Ishikawa (cell line): ENCODE measurements at regions not wholly inside any gene's neighbourhood (a gene's known extent, or its start where the extent isn't known, plus 50 kb on each side); places are given as distances from the start of the nearest gene placed in this dataset.

Source experiments
- CEBPB ChIP-seq: IDR thresholded peaks from 2 replicates; pipeline ENCODE4 v1.6.1; 2012
- CREB1 ChIP-seq: IDR thresholded peaks from 2 replicates; pipeline ENCODE4 v1.6.1; 2012; ENCODE audit warnings: low read depth
- EGR1 ChIP-seq: IDR thresholded peaks from 2 replicates; pipeline ENCODE4 v1.6.1; 2012
- EP300 ChIP-seq: IDR thresholded peaks from 2 replicates; pipeline ENCODE4 v1.6.1; 2012; ENCODE audit warnings: borderline replicate concordance
- FOXM1 ChIP-seq: IDR thresholded peaks from 2 replicates; pipeline ENCODE4 v1.6.1; 2012; ENCODE audit warnings: low read depth, borderline replicate concordance
- MAX ChIP-seq: IDR thresholded peaks from 2 replicates; pipeline ENCODE4 v1.6.1; 2012
- NFIC ChIP-seq: IDR thresholded peaks from 2 replicates; pipeline ENCODE4 v1.6.1; 2012
- RAD21 ChIP-seq: IDR thresholded peaks from 2 replicates; pipeline ENCODE4 v1.6.1; 2012; ENCODE audit warnings: low read depth
- REST ChIP-seq: IDR thresholded peaks from 2 replicates; pipeline ENCODE4 v1.6.1; 2012; ENCODE audit warnings: low read depth, mild to moderate bottlenecking
- TAF1 ChIP-seq: IDR thresholded peaks from 2 replicates; pipeline ENCODE4 v1.6.1; 2012; ENCODE audit warnings: low read depth, mild to moderate bottlenecking
- TCF12 ChIP-seq: IDR thresholded peaks from 2 replicates; pipeline ENCODE4 v1.6.1; 2012; ENCODE audit warnings: low read depth
- TEAD4 ChIP-seq: IDR thresholded peaks from 2 replicates; pipeline ENCODE4 v1.6.1; 2012
- USF1 ChIP-seq: IDR thresholded peaks from 2 replicates; pipeline ENCODE4 v1.6.1; 2012
- YY1 ChIP-seq: IDR thresholded peaks from 2 replicates; pipeline ENCODE4 v1.6.1; 2012; ENCODE audit warnings: low read depth
- ZBTB7A ChIP-seq: IDR thresholded peaks from 2 replicates; pipeline ENCODE4 v1.6.1; 2012; ENCODE audit warnings: low read depth

- TF ChIP-seq EGR1 = no peak
Observed at GRCh38 chr4:125461676-125462363, 147.1 kb downstream of the FAT4 start.

- TF ChIP-seq ZBTB7A = no peak
- no peak for TF ChIP-seq NFIC
- no peak for TF ChIP-seq REST
- no peak for TF ChIP-seq RAD21
- TF ChIP-seq EP300 = no peak
- TF ChIP-seq EGR1 = no peak
- no peak for TF ChIP-seq YY1
- TF ChIP-seq CEBPB = no peak
- TF ChIP-seq TEAD4 = no peak
- no peak for TF ChIP-seq FOXM1
- no peak for TF ChIP-seq TAF1
- no peak for TF ChIP-seq CREB1
Observed at GRCh38 chr4:125464146-125464545, 149.4 kb downstream of the FAT4 start.

- TF ChIP-seq NFIC = no peak
- no peak for TF ChIP-seq RAD21
- TF ChIP-seq TAF1 = no peak
- no peak for TF ChIP-seq EGR1
- TF ChIP-seq USF1 = no peak
- TF ChIP-seq EP300 = no peak
- no peak for TF ChIP-seq FOXM1
- no peak for TF ChIP-seq MAX
- TF ChIP-seq ZBTB7A = no peak
Observed at GRCh38 chr4:125481334-125482045, 166.7 kb downstream of the FAT4 start.

- TF ChIP-seq TCF12 (no peak), EGR1 (no peak), MAX (no peak), FOXM1 (no peak), ZBTB7A (no peak), USF1 (no peak), EP300 (no peak), RAD21 (no peak), TEAD4 (no peak), YY1 (no peak), CREB1 (no peak), TAF1 (no peak), NFIC (no peak), CEBPB (no peak), REST (no peak)
Observed at GRCh38 chr4:125482822-125483221, 168.1 kb downstream of the FAT4 start.

GRCh38 chr4:125483278-125483677 lies 168.5 kb downstream of the FAT4 start:
- TF ChIP-seq REST (no peak), TEAD4 (no peak), TCF12 (no peak), TAF1 (no peak), MAX (no peak), USF1 (no peak), CREB1 (no peak), CEBPB (no peak), FOXM1 (no peak), RAD21 (no peak), YY1 (no peak), ZBTB7A (no peak), NFIC (no peak), EGR1 (no peak), EP300 (no peak)
